SK-N-SH (cell line): ENCODE measurements at regions not wholly inside any gene's neighbourhood (a gene's known extent, or its start where the extent isn't known, plus 50 kb on each side); places are given as distances from the start of the nearest gene placed in this dataset.

Experiments used
- CTCF ChIA-PET: fragments of 300-600, 350-600 bp; formaldehyde crosslinking; extraction: SDS; loops from one replicate; lab custom pipeline; 2021; lab: Yijun Ruan, JAX
- POLR2A ChIA-PET: fragments of 350-600 bp; sonication (Branson Sonifier 250); formaldehyde crosslinking; extraction: SDS; loops from one replicate; lab custom pipeline; 2020; ENCODE audit warnings: antibody characterized with exemption, inconsistent platforms; lab: Yijun Ruan, JAX
- DNase-seq: peaks from one replicate; pipeline ENCODE4 v3.0.0; 2012
- H2AFZ ChIP-seq: fragments of 200-600 bp; sonication (generic); 2 replicates; pipeline ENCODE4 v1.8.1; 2016; ENCODE audit warnings: antibody characterized with exemption, mild to moderate bottlenecking, low read depth
- H3F3A ChIP-seq: fragments of 200-600 bp; sonication (generic); replicated peaks from 2 replicates; pipeline ENCODE3; 2016; ENCODE audit warnings: antibody characterized with exemption, mild to moderate bottlenecking; ENCODE audit not compliant: insufficient read depth
- H3K27ac ChIP-seq, 2 experiments: fragments of 200-500 bp in 1 of 2; fragments of 200-600 bp in 1 of 2; sonication (Bioruptor generic) in 1 of 2; sonication (generic), shearing (Covaris generic) in 1 of 2; 2 replicates each; pipeline versions ENCODE4 v1.5.1 to v1.6.1; 2014 to 2016; ENCODE audit warnings: low read depth in 2 of 2, inconsistent platforms in 1 of 2, low read length in 1 of 2, mild to moderate bottlenecking in 1 of 2, mixed read lengths in 1 of 2
- H3K27me3 ChIP-seq: fragments of 200-600 bp; sonication (generic), shearing (Covaris generic); 2 replicates; pipeline ENCODE4 v1.6.1; 2016; ENCODE audit warnings: mixed run types; ENCODE audit not compliant: insufficient read depth
- H3K36me3 ChIP-seq, 2 experiments: fragments of 200-500 bp in 1 of 2; fragments of 200-600 bp in 1 of 2; sonication (Bioruptor generic) in 1 of 2; sonication (generic) in 1 of 2; replicated peaks in 1 of 2; 2 replicates each; pipeline versions ENCODE3 to v1.5.1; 2014 to 2016; ENCODE audit warnings: low read length in 1 of 2, mild to moderate bottlenecking in 1 of 2; ENCODE audit not compliant: insufficient read depth in 2 of 2, control insufficient read depth in 1 of 2
- H3K4me1 ChIP-seq, 2 experiments: fragments of 200-500 bp in 1 of 2; fragments of 200-600 bp in 1 of 2; sonication (Bioruptor generic) in 1 of 2; sonication (generic), shearing (Covaris generic) in 1 of 2; 2 replicates each; pipeline versions ENCODE4 v1.5.1 to v1.6.1; 2014 to 2016; ENCODE audit warnings: low read depth in 1 of 2, low read length in 1 of 2, mixed run types in 1 of 2; ENCODE audit not compliant: insufficient read depth in 2 of 2, control insufficient read depth in 1 of 2
- H3K4me2 ChIP-seq: fragments of 200-600 bp; sonication (generic), shearing (Covaris generic); 2 replicates; pipeline ENCODE4 v1.6.1; 2017; ENCODE audit warnings: mixed run types
- H3K4me3 ChIP-seq, 2 experiments: fragments of 200-500 bp in 1 of 2; fragments of 200-600 bp in 1 of 2; sonication (Bioruptor generic) in 1 of 2; sonication (generic), shearing (Covaris generic) in 1 of 2; 2 replicates each; pipeline versions ENCODE4 v1.5.1 to v1.8.1; 2014 to 2016; ENCODE audit warnings: low read depth in 2 of 2, inconsistent platforms in 1 of 2, low read length in 1 of 2, mild to moderate bottlenecking in 1 of 2, mixed read lengths in 1 of 2, moderate library complexity in 1 of 2
- H3K79me2 ChIP-seq: fragments of 200-600 bp; sonication (generic); 2 replicates; pipeline ENCODE4 v1.8.1; 2017; ENCODE audit warnings: mild to moderate bottlenecking; ENCODE audit not compliant: insufficient read depth
- H3K9ac ChIP-seq: fragments of 200-600 bp; sonication (generic); 2 replicates; pipeline ENCODE4 v1.6.1; 2017; ENCODE audit warnings: mixed run types
- H3K9me2 ChIP-seq: fragments of 200-600 bp; sonication (generic); 2 replicates; pipeline ENCODE4 v1.6.1; 2017; ENCODE audit warnings: mixed run types
- H3K9me3 ChIP-seq: fragments of 200-600 bp; sonication (generic); 2 replicates; pipeline ENCODE4 v1.6.1; 2017; ENCODE audit warnings: mixed run types, mild to moderate bottlenecking, moderate library complexity
- H4K20me1 ChIP-seq: fragments of 200-600 bp; sonication (generic); 2 replicates; pipeline ENCODE4 v1.6.1; 2017; ENCODE audit warnings: mild to moderate bottlenecking, mixed run types; ENCODE audit not compliant: insufficient read depth
- ELF1 ChIP-seq: IDR thresholded peaks from 2 replicates; pipeline ENCODE4 v1.4.0; 2012
- EZH2phosphoT487 ChIP-seq: fragments of 200-600 bp; sonication (generic); IDR thresholded peaks from 2 replicates; pipeline ENCODE4 v1.6.1; 2017; ENCODE audit warnings: low read depth, mixed run types, mild to moderate bottlenecking, antibody characterized with exemption, moderate library complexity, borderline replicate concordance
- FOSL2 ChIP-seq: IDR thresholded peaks from 2 replicates; pipeline ENCODE4 v1.4.0; 2012; ENCODE audit warnings: low read depth, mild to moderate bottlenecking, moderate library complexity, borderline replicate concordance
- FOXM1 ChIP-seq: IDR thresholded peaks from 2 replicates; pipeline ENCODE4 v1.4.0; 2012; ENCODE audit warnings: low read depth, mild to moderate bottlenecking
- GATA2 ChIP-seq: sonication (generic); formaldehyde crosslinking; IDR thresholded peaks from 2 replicates; pipeline ENCODE4 v1.5.0; 2020; ENCODE audit warnings: mild to moderate bottlenecking, missing genetic modification reagents
- RAD21 ChIP-seq: IDR thresholded peaks from 2 replicates; pipeline ENCODE4 v1.6.1; 2012; ENCODE audit warnings: mild to moderate bottlenecking, low read length
- RCOR1 ChIP-seq: fragments of 150-350 bp; IDR thresholded peaks from 2 replicates; pipeline ENCODE4 v1.6.1; 2017; ENCODE audit warnings: antibody characterized with exemption, low read length
- RXRA ChIP-seq: IDR thresholded peaks from 2 replicates; pipeline ENCODE4 v1.4.0; 2012; ENCODE audit warnings: low read depth, mild to moderate bottlenecking, borderline replicate concordance
- TAF1 ChIP-seq: IDR thresholded peaks from 2 replicates; pipeline ENCODE4 v1.6.1; 2012; ENCODE audit warnings: low read depth, mild to moderate bottlenecking, low read length, moderate library complexity, borderline replicate concordance
- TCF12 ChIP-seq: IDR thresholded peaks from 2 replicates; pipeline ENCODE4 v1.4.0; 2012
- TEAD4 ChIP-seq: IDR thresholded peaks from 2 replicates; pipeline ENCODE4 v1.4.0; 2012; ENCODE audit warnings: mild to moderate bottlenecking, borderline replicate concordance; ENCODE audit not compliant: insufficient read depth
- YY1 ChIP-seq: IDR thresholded peaks from 2 replicates; pipeline ENCODE4 v1.4.0; 2012; ENCODE audit warnings: low read depth, mild to moderate bottlenecking
- WGBS: methylation state at CpG from one replicate; pipeline ENCODE4 v1.1.6; 2017; ENCODE audit warnings: low lambda C conversion rate; 5-methylcytosine and 5-hydroxymethylcytosine counted together
- TF ChIP-seq, protein P1 (sequence below): IDR thresholded peaks from 2 replicates; pipeline ENCODE4; 2012
- TF ChIP-seq, protein P2 (sequence below): IDR thresholded peaks from 2 replicates; pipeline ENCODE4 v1.4.0; 2012; ENCODE audit warnings: low read depth, borderline replicate concordance
- TF ChIP-seq, protein P3 (sequence below): fragments of 150-350 bp; IDR thresholded peaks from 2 replicates; pipeline ENCODE4 v1.6.1; 2017; ENCODE audit warnings: antibody characterized with exemption, low read length, low read depth, borderline replicate concordance
- TF ChIP-seq, protein P4 (sequence below): IDR thresholded peaks from 2 replicates; pipeline ENCODE4 v1.4.0; 2012; ENCODE audit warnings: low read depth, borderline replicate concordance

DNA sequence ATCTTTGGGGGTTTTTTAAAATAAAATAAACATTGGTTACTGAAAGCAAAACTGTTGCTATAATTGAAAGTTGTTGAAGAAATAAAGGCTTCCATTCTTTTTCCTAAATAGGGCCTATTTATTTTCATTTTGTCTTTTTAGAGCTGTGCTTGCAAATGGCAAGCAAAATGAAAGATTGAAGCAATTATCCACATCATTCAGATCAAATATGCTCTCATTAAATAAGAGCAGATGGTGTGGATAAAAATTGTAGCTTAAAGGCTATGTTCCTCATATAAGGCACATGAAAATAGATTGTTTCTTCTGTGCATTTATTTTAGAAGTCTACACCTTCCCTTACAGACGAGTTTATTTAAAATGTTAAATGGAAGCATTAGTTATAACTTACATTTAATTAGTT, 1317.7 kb downstream of the MRPL39 start:
- Histone ChIP-seq H3K79me2 (no peaks in the 10 kb centered on the region), H4K20me1 (no peaks in the 10 kb centered on the region), H3K4me2 (no peak overlapping the region), H3F3A (no peaks in the 10 kb centered on the region), H3K9ac (no peak overlapping the region), H3K27me3 (no peaks in the 10 kb centered on the region), H2AFZ (no peak overlapping the region), H3K4me1 (peaks cover 0 to 3% of the 10 kb centered on the region in 2 experiments; a peak in 2 of 4 replicates), H3K36me3 (no peaks in the 10 kb centered on the region), H3K27ac (no peak overlapping the region), H3K9me2 (0 out of 2 replicates have a peak, but pooled peaks cover 3% of the 10 kb centered on the region), H3K4me3 (no peak overlapping the region), H3K9me3 (no peaks in the 10 kb centered on the region)
- TF ChIP-seq GATA2 (CRISPR knock-in tag) (peak; percentile 16; the same call in 1 of the 2 replicates), RXRA (no peak), YY1 (no peak), TCF12 (no peak), RCOR1 (no peak)
- ChIA-PET CTCF (no interaction called here), POLR2A (no interaction called here)
- WGBS: 48% methylated on average over 1 of the region's 1 CpG
- DNase-seq: no peak

DNA sequence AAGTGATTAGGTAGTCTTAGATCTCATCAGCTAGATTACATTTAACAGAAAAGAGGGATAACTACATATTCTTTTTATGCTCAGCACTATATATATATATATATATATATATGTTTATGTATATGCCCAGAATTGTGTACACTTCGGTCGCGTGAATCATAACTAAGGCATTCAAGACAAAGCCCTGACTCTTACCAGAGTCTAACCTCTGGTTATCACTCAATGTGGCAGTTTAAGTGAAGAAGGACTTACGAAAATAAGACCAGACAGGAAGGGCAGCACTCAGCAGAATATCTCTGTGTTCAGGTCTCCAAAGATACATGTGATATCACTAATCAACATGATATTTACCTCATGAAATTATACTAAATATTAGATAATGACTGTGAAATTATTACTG, 1326.7 kb downstream of the MRPL39 start:
- peaks cover 0 to 2% of the 10 kb centered on the region in 2 experiments; a peak in 2 of 4 replicates for H3K4me1 ChIP-seq
- ChIA-PET POLR2A (no interaction called here), CTCF (interaction anchor here (1.8 kb wide), 1 partner anchor 11 kb away, joined by 5 read pairs; no protein-coding TSS in a partner anchor)
- H2AFZ ChIP-seq: no peak overlapping the region
- H3K4me2 ChIP-seq: no peak overlapping the region
- no peaks in the 10 kb centered on the region for H4K20me1 ChIP-seq
- H3K9me3 ChIP-seq: no peaks in the 10 kb centered on the region
- no peak overlapping the region for H3K4me3 ChIP-seq
- no peaks in the 10 kb centered on the region for H3F3A ChIP-seq
- H3K27me3 ChIP-seq: no peaks in the 10 kb centered on the region
- 82% methylated on average over 4 of the region's 4 CpGs for WGBS
- H3K9ac ChIP-seq: no peak overlapping the region
- no peak for TF ChIP-seq FOSL2
- TF ChIP-seq, protein P1, sequence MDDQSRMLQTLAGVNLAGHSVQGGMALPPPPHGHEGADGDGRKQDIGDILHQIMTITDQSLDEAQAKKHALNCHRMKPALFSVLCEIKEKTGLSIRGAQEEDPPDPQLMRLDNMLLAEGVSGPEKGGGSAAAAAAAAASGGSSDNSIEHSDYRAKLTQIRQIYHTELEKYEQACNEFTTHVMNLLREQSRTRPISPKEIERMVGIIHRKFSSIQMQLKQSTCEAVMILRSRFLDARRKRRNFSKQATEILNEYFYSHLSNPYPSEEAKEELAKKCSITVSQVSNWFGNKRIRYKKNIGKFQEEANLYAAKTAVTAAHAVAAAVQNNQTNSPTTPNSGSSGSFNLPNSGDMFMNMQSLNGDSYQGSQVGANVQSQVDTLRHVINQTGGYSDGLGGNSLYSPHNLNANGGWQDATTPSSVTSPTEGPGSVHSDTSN: no peak
- TF ChIP-seq TEAD4: no peak
- TF ChIP-seq TCF12: no peak
- no peaks in the 10 kb centered on the region for H3K9me2 ChIP-seq
- no peaks in the 10 kb centered on the region for H3K36me3 ChIP-seq
- no peaks in the 10 kb centered on the region for H3K79me2 ChIP-seq
- no peak overlapping the region for H3K27ac ChIP-seq
- DNase-seq: no peak

DNA sequence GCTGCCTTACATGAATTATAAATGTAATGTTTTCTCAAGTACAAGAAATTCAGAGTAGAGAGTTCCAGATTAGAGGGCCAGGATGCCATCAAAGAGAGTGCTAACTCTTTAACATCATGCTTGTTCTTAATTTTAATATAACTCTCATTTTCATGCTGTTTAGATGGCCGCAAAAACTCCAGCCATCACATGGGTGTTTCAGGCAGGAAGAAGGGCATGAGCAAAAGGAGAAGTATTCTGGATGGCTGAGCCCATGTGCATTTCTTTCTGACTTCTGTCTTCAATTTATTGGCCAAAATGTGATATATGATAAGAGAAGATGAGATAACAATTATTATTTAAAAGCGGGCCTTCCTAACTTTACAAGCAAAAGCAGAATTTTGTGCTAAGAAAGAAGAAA, 1328.6 kb downstream of the MRPL39 start:
- Histone ChIP-seq H3K4me2 (no peak overlapping the region), H3K9me2 (no peaks in the 10 kb centered on the region), H4K20me1 (no peaks in the 10 kb centered on the region), H3K36me3 (no peaks in the 10 kb centered on the region), H3F3A (no peaks in the 10 kb centered on the region)
- 58% methylated on average over 2 of the region's 2 CpGs for WGBS
- ChIA-PET CTCF (no interaction called here), POLR2A (no interaction called here)
- DNase-seq: no peak
- TF ChIP-seq, protein P1: no peak
- TF ChIP-seq TAF1: no peak
- TF ChIP-seq RAD21: no peak
- no peak for TF ChIP-seq YY1
- no peak for TF ChIP-seq EZH2phosphoT487
- TF ChIP-seq, protein P2, sequence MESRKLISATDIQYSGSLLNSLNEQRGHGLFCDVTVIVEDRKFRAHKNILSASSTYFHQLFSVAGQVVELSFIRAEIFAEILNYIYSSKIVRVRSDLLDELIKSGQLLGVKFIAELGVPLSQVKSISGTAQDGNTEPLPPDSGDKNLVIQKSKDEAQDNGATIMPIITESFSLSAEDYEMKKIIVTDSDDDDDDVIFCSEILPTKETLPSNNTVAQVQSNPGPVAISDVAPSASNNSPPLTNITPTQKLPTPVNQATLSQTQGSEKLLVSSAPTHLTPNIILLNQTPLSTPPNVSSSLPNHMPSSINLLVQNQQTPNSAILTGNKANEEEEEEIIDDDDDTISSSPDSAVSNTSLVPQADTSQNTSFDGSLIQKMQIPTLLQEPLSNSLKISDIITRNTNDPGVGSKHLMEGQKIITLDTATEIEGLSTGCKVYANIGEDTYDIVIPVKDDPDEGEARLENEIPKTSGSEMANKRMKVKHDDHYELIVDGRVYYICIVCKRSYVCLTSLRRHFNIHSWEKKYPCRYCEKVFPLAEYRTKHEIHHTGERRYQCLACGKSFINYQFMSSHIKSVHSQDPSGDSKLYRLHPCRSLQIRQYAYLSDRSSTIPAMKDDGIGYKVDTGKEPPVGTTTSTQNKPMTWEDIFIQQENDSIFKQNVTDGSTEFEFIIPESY: no peak
- TF ChIP-seq, protein P3, sequence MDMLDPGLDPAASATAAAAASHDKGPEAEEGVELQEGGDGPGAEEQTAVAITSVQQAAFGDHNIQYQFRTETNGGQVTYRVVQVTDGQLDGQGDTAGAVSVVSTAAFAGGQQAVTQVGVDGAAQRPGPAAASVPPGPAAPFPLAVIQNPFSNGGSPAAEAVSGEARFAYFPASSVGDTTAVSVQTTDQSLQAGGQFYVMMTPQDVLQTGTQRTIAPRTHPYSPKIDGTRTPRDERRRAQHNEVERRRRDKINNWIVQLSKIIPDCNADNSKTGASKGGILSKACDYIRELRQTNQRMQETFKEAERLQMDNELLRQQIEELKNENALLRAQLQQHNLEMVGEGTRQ: no peak
- TF ChIP-seq FOXM1: no peak
- TF ChIP-seq, protein P4, sequence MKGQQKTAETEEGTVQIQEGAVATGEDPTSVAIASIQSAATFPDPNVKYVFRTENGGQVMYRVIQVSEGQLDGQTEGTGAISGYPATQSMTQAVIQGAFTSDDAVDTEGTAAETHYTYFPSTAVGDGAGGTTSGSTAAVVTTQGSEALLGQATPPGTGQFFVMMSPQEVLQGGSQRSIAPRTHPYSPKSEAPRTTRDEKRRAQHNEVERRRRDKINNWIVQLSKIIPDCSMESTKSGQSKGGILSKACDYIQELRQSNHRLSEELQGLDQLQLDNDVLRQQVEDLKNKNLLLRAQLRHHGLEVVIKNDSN: no peak
- no peak for TF ChIP-seq ELF1
- TF ChIP-seq, all 33 proteins: peak for 0
- no peak overlapping the region for H3K4me3 ChIP-seq
- no peak overlapping the region for H3K27ac ChIP-seq
- no peaks in the 10 kb centered on the region for H3K9me3 ChIP-seq
- peaks cover 0 to 2% of the 10 kb centered on the region in 2 experiments; a peak in 2 of 4 replicates for H3K4me1 ChIP-seq
- H3K27me3 ChIP-seq: no peaks in the 10 kb centered on the region
- H3K9ac ChIP-seq: no peak overlapping the region
- no peaks in the 10 kb centered on the region for H3K79me2 ChIP-seq
- H2AFZ ChIP-seq: no peak overlapping the region
